GM19023 (cell line): ENCODE measurements at regions not wholly inside any gene's neighbourhood (a gene's known extent, or its start where the extent isn't known, plus 50 kb on each side); places are given as distances from the start of the nearest gene placed in this dataset.
"Not testable (repeated sequence)": the region's sequence is repeated elsewhere in the genome, so short reads cannot be mapped to it uniquely, and the experiment has no call there.

Source experiments
- ATAC-seq: cut with Tn5 transposase; IDR thresholded peaks from one replicate; pipeline ENCODE4 v1.9.1; 2021; ENCODE audit warnings: mild to moderate bottlenecking, moderate library complexity; ENCODE audit not compliant: unreplicated experiment

GRCh38 chr7:123324283-123324682 is 124.5 kb upstream of the SLC13A1 start:
- no peak for ATAC-seq

DNA sequence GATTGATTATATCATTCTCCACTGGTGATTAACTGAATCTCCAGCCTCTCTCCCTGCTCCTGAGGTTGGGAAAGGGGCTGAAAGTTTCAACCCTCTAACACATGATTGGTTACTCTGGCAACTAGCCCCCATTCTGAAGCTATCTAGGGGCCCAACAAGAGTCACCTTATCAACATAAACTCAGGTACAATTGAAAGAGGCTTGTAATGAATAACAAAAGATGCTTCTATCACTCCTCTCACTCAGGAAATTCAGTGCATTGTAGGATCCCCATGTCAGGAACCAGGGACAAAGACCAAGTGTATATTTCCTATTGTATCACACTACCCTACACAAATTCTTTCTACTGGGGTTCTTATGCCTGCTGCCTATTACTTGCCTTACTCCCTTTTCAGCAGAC is 123.9 kb upstream of the SLC13A1 start:
- no peak for ATAC-seq

- not testable (repeated sequence) for ATAC-seq
Observed at GRCh38 chr7:123321578-123321977, 121.8 kb upstream of the SLC13A1 start.

DNA sequence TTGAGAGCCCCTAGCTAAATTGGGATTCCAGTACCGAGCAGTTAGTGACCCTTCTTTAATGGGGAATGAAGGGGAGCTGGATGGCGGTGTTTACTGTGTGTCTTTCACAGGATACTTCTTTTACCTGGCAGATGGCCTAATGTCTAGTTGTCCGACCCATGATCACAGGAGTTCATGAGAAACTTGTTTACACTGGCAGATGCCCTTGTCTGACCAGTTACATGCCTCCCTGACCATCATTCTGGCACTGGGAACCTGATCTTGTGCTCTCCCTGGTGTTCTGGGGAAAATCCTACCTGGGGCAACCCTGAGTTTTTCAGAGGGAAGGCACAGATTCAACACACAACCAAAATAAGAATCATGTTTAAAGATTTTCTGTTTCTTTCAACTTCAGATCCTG is 120.1 kb upstream of the SLC13A1 start:
- ATAC-seq: no peak

DNA sequence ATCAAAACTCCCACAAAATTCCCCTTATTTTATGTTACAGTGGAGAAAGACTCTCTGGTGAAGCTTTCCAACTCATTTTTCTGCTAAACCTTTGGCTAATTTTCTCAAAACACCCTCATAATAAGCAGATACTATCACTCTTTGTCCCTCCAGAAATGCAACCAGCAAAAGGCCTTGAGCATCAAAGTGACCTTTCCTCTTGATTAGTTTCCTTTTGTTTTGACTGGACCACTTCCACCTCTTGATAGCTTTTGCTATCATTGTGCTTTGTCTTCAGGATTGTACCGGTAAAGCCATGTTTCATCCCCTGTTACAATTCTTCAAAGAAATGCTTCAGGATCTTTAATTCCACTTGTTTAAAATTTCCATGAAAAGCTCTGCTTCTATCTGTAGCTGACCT is 115.1 kb upstream of the SLC13A1 start:
- ATAC-seq: no peak

DNA sequence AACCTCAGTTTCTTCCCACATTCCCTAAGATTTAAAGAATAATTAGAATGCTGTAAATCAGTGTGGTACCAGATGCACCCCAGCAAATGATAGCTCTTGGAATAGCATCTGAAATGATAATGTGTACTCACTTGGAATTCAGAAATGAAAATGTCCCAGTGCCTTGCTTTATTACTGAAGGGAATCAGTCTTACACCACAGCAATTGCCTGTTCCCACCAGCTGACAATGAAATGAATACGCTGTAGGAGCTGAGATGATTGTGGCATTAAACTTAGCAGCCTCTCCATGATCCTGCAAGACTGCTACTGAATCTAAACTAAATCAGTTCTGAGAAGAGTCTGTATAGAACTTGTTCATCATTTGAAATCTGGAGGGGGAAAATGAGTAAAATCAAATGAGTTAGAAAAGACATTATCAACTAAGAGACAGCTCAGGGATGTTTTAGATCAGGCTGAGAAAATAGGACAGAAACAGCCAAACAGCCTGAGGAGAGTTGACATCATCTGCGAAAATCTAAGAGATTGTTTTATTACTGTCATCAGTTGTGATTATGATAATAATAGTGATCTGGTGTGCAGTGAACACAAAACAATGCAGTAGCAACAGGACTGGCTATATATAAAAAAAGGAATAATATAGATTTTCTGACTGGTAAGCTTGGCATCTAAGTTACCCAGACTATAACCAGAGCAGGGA is 108.6 kb upstream of the SLC13A1 start:
- ATAC-seq: no peak

GRCh38 chr7:123305840-123306375 is 106.1 kb upstream of the SLC13A1 start:
- no peak for ATAC-seq

DNA sequence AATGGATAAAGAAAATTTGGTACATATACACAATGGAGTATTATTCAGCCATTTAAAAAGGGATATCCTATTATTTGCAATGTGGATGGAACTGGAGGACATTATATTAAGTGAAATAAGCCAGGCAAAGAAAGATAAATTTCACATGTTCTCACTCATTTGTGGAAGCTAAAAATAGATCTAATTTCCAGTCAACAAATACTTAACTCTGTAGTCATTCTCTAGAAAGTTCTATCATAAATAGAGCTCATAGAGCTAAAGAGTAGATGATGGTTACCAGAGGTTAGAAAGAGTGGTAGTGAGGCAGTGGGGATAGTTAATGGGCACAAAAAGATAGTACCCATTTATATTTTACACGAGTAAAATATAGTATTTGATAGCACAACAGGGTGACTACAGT is 104.2 kb upstream of the SLC13A1 start:
- no peak for ATAC-seq

DNA sequence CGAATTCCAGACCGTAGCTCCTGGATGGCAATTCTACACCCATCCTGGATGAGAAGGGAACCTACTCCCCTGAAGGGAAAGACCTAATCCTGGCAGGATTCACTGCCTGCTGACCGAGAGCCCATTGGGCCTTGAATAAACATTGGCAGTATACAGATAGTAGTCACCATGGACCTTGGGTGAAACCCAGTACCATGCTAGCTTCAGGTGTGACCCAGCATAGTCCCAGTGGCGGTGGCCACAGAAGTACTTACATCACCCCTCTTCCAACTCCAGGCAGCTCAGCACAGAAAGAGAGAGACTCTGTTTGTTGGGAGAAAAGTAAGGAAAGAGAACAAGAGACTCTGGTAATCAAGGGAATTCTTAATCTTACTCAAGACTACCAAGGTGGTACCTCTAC is 97.2 kb upstream of the SLC13A1 start:
- ATAC-seq: no peak

GRCh38 chr7:123293710-123294109 is 93.9 kb upstream of the SLC13A1 start:
- no peak for ATAC-seq

DNA sequence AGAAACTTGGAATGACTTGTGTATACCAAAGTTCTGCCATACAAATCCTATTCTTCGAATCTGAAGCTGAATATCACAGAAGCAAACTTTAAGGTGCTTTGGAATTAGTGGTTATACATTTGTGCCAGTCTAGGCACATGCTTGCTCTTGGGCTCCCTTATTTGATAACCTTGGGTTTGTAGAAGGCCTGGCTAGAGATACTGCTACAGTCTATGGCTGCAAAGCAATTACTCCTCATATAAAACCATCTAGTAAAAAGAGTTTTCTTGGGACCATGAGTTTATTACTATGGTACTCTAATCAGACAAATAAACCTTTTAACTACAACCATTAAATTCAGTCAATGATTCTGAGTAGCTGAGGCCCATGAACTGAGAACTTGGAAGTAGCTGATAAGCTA is 92.5 kb upstream of the SLC13A1 start:
- ATAC-seq: no peak

- no peak for ATAC-seq
Observed at GRCh38 chr7:123289200-123289599, 89.4 kb upstream of the SLC13A1 start.

DNA sequence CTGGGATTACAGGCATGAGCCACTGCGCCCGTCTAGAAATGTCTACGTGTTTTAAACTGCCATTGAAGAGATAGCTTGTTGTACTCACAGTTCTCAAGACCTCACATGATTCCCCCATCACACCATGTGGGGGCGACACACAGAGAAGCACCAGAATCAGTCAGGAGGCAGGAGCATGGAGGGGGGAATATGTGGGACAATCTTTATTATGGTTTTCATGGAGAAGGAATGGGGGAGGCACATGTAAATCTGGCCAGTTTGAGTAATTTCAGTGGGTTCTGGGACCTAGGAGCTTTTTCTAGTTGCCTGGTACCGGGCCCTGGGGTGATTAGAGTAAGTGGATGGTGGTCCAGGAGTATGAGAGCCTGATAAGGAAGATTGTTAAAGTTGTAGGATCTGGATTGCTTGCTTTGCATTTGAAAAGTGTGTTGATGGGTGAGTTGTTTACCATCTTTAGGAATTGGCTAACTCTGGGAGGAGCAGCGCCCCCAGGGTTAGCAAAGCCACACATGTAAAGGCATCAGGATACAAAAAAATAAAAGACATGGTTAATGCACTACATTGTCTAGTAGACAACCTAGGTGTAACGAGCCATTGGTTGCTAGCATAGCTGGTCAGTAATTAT is 85.4 kb upstream of the SLC13A1 start:
- no peak for ATAC-seq

GRCh38 chr7:123283373-123283772 is 83.6 kb upstream of the SLC13A1 start:
- no peak for ATAC-seq

DNA sequence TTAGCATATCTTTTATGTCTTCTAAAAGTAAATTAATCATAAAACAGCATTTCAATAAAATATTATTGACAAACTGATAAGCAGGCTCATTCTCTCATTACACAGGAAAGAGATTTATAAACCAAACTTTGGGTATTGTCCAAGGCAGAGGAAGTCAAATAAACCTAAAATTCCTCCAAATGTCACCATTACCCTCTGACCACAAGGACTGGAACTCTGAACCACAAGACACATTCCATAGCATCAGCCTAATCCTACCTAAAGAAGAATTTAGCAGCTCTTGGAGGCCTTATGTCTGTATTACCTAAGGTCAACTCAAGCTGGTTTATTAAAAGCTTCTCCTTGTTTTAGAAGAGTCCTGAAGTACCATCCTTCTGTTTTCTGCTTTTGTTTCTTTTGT is 82.4 kb upstream of the SLC13A1 start:
- no peak for ATAC-seq

GRCh38 chr7:123279949-123280348 is 80.2 kb upstream of the SLC13A1 start:
- no peak for ATAC-seq

- no peak for ATAC-seq
Observed at GRCh38 chr7:123275036-123275753, 75.4 kb upstream of the SLC13A1 start.

DNA sequence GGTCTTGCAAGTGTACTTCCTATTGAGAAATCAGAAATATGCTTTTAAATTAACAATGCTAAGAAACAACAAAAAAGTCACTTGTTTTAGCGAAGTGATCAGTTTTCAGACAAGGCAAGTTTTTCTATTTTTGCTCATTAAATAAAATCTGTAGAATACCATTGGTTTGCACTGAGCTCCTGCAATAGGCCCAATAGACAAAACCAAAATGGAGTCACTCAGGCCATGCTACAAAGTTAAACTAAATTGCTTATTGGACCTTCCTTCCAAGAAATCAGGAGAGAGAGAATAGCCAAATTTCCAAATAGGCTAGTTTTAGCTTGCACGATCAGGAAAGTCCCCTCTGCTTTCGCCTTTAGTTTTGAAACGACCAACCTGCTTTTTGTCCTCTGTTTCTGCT is 73.4 kb upstream of the SLC13A1 start:
- ATAC-seq: no peak

DNA sequence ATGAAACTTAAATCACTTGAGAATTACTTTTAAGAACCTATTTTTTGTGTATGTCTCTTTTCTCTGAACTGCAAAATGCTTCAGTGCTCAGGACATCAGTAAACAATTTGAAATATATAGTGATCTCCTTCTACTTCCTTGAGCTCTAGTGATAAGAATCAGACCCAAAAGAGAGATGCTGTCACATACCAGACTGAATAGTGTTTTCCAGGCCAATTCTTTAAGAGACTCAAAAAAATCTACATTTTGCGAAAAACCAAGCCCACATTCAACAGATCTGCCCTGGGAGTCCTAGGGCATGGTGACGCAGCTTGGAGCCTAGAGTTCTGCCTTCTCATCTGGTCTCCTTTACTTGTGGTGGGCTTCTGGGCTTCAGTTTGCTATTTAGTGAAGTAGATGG is 72.1 kb upstream of the SLC13A1 start:
- no peak for ATAC-seq

DNA sequence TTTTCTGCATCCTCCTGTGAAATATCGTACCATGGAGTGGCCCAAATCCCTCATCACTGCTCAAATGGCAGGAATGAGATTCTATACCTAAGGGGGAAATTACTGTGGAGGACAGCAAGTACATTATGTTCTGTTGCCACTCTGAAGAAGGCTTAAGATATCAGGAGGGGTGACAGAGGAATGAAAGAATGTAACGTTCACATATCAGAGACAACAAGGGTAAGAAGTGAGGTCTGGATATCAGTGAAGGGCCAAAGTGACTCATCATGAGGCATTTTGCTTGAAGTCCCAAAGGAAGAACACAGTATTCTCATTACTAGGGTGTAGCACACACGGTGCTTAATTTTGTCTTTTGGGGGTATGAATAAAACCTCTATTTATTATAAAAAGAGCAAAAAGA is 71.5 kb upstream of the SLC13A1 start:
- no peak for ATAC-seq

GRCh38 chr7:123270570-123270969 is 70.8 kb upstream of the SLC13A1 start:
- ATAC-seq: no peak

DNA sequence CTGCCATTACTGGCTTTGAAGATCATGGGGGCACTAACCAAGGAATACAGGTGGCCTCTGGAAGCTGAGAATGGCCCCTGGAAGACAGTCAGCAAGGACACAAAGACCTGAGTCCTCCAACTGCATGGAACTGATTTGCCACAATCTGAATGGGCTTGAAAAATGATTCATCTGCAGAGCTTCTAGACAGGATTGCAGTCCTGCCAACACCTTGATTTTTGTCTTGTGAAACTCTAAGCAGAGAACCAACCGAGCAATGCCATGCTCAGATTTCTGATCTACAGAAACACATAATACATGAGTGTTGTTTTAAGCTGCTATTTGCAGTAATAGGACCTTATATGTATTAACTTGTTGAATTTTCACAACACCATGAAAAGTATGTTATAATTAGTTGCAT is 66.1 kb upstream of the SLC13A1 start:
- ATAC-seq: no peak
